ENCODE measurements at regions not wholly inside any gene's neighbourhood (a gene's known extent, or its start where the extent isn't known, plus 50 kb on each side); places are given as distances from the start of the nearest gene placed in this dataset.

DNA sequence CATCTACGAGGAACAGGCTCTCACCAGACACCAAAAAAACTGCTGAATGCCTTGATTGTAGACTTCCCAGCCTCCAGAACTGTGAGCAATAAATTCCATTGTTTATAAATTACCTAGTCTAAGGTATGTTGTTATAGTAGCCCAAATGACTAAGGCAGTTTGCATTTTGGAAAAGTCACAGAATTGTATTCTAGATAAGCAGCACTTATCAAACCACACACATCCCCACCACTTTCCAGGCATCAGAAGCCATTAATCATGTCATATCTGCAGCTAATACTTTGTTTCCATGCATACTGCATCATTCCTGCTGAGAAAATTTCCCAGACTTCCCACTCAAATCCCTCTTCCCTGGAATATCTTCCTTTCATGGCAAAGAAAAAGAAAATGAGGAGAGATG, 187.2 kb downstream of the INO80D start:
- DNase-seq (ENCODE audit: extremely low spot score): no peak
- ChIA-PET POLR2A (no interaction called here), CTCF (no interaction called here)
- no peak for TF ChIP-seq ZNF384 (IDR thresholded peaks at IDR 0.05)
- no peak for TF ChIP-seq FOXA1 (IDR thresholded peaks at IDR 0.05)
- no peak for TF ChIP-seq TARDBP (IDR thresholded peaks at IDR 0.05)
- TF ChIP-seq L3MBTL2 (conservative IDR thresholded peaks at IDR 0.05): no peak
- no peak for TF ChIP-seq FOXK2 (IDR thresholded peaks at IDR 0.05)
- no peak for TF ChIP-seq SUZ12 (IDR thresholded peaks at IDR 0.05)
- TF ChIP-seq, protein P1, sequence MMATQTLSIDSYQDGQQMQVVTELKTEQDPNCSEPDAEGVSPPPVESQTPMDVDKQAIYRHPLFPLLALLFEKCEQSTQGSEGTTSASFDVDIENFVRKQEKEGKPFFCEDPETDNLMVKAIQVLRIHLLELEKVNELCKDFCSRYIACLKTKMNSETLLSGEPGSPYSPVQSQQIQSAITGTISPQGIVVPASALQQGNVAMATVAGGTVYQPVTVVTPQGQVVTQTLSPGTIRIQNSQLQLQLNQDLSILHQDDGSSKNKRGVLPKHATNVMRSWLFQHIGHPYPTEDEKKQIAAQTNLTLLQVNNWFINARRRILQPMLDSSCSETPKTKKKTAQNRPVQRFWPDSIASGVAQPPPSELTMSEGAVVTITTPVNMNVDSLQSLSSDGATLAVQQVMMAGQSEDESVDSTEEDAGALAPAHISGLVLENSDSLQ (IDR thresholded peaks at IDR 0.05): no peak
- no peak for TF ChIP-seq CTBP1 (IDR thresholded peaks at IDR 0.05; ENCODE audit: borderline replicate concordance)
- TF ChIP-seq NFRKB (IDR thresholded peaks at IDR 0.05): no peak
- TF ChIP-seq ELF4 (IDR thresholded peaks at IDR 0.05): no peak
- TF ChIP-seq LEF1 (IDR thresholded peaks at IDR 0.05; ENCODE audit: borderline replicate concordance): no peak
- no peak for TF ChIP-seq SP1 (IDR thresholded peaks at IDR 0.05)
- TF ChIP-seq HDGF (IDR thresholded peaks at IDR 0.05; ENCODE audit: borderline replicate concordance): no peak
- no peak for TF ChIP-seq ARNT (IDR thresholded peaks at IDR 0.05)
- TF ChIP-seq FOXM1 (IDR thresholded peaks at IDR 0.05; ENCODE audit: borderline replicate concordance): no peak
- no peak for TF ChIP-seq BHLHE40 (IDR thresholded peaks at IDR 0.05; ENCODE audit: borderline replicate concordance)

DNA sequence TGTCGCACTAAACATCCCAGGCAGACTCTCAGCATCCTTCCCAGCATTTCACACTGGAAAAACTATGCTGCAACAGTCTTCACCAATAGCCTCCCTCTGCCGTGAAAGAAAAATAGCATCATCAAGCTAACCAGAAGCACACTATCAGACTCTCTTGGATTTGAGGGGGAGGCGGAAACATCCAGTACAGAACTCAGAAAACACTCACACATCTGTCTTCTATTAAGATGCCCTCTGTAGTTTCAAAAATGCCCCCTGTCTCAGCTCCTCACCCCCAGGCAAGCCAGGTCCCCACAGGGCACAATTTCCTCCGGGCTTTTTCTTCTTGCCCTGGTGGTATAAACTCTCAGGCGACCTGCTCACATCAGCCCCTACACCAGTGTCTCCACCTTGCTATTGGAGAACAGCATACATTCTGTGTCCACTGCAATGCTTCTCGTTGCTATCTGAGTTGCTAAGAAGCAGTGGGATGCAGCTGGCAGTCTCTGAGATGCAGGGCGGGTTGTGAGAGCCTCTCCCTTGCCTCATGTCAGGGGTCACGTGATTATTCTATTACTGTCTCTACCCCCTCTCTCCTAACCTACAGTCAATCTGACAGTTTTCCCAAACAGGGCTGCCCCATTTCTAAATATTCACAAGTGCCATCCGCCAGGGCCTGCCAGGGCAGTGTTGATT, 189.9 kb downstream of the INO80D start:
- CTCF ChIA-PET: no interaction called here
- POLR2A ChIA-PET: no interaction called here

DNA sequence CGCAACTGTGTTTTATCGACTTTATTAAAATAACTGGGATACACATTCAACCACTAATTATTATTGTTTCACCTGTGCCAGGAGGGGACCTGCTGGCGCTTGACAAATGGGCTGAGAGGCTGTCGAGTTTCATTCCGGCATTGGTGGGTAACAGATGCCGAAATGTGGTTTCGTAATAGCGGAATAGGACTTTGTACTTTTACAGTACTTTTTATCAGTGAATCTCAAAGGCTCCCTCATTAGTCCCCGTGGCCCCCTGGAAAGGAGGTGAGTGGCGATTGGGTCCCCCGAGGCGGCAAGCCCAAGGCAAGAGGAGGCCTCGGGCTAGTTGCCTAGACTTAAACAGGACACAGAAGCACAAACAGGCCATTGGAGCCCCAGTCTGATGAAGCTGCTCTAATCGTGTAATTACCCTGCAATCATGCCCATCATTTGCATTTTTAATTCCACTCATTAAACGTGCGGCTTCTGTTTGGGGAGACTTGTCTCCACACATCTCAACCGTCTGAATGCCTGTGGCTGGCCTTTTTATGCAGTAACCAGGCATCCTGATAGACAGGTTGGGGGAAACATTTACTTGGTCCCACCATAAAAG, 193.2 kb downstream of the INO80D start:
- no peak for DNase-seq (ENCODE audit: extremely low spot score)
- TF ChIP-seq CTBP1 (IDR thresholded peaks at IDR 0.05; ENCODE audit: borderline replicate concordance) (no peak), ELF4 (IDR thresholded peaks at IDR 0.05) (no peak), ARNT (IDR thresholded peaks at IDR 0.05) (no peak), LEF1 (IDR thresholded peaks at IDR 0.05; ENCODE audit: borderline replicate concordance) (no peak), FOXK2 (IDR thresholded peaks at IDR 0.05) (no peak)
- ChIA-PET CTCF (no interaction called here), POLR2A (no interaction called here)

More for the DNA sequence above, 189.9 kb downstream of the INO80D start:
- no peak for DNase-seq (ENCODE audit: extremely low spot score)
- TF ChIP-seq FOXM1 (IDR thresholded peaks at IDR 0.05; ENCODE audit: borderline replicate concordance): no peak
- TF ChIP-seq LEF1 (IDR thresholded peaks at IDR 0.05; ENCODE audit: borderline replicate concordance): no peak
- no peak for TF ChIP-seq HDGF (IDR thresholded peaks at IDR 0.05; ENCODE audit: borderline replicate concordance)
- TF ChIP-seq TARDBP (IDR thresholded peaks at IDR 0.05): no peak
- TF ChIP-seq SUZ12 (IDR thresholded peaks at IDR 0.05): no peak
- TF ChIP-seq FOXK2 (IDR thresholded peaks at IDR 0.05): no peak
- TF ChIP-seq L3MBTL2 (conservative IDR thresholded peaks at IDR 0.05): no peak
- TF ChIP-seq ELF4 (IDR thresholded peaks at IDR 0.05): no peak
- TF ChIP-seq CTBP1 (IDR thresholded peaks at IDR 0.05; ENCODE audit: borderline replicate concordance): no peak
- no peak for TF ChIP-seq FOXA1 (IDR thresholded peaks at IDR 0.05)
- TF ChIP-seq, protein P1 (IDR thresholded peaks at IDR 0.05): no peak
- no peak for TF ChIP-seq NFRKB (IDR thresholded peaks at IDR 0.05)
- TF ChIP-seq ARNT (IDR thresholded peaks at IDR 0.05): no peak
- TF ChIP-seq ZNF384 (IDR thresholded peaks at IDR 0.05): no peak
- TF ChIP-seq SP1 (IDR thresholded peaks at IDR 0.05): no peak
- TF ChIP-seq BHLHE40 (IDR thresholded peaks at IDR 0.05; ENCODE audit: borderline replicate concordance): no peak

DNA sequence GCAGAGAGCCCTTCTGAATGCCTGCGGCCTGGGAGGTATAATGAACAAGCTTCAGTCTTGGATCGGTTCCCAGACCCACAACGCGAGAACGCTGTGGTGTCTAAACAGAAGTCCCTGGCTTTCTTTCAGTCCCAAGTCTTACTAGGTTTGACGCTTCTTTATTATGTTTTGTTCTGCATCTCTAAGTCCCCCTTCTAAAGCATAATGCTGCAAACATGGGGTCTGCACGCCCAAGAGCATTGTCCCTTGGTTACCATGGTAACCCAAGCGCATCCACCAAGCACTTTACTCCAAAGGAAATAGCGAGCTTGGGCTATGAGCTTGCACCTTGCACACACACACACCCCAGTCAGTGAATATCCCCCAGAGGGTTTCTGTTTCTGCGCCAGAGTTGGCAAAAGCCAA, 193.7 kb downstream of the INO80D start:
- CTCF ChIA-PET: no interaction called here
- DNase-seq (ENCODE audit: extremely low spot score): no peak
- POLR2A ChIA-PET: no interaction called here
- TF ChIP-seq L3MBTL2 (conservative IDR thresholded peaks at IDR 0.05): no peak
- TF ChIP-seq SP1 (IDR thresholded peaks at IDR 0.05): no peak
- no peak for TF ChIP-seq FOXA1 (IDR thresholded peaks at IDR 0.05)
- TF ChIP-seq FOXK2 (IDR thresholded peaks at IDR 0.05): no peak
- TF ChIP-seq BHLHE40 (IDR thresholded peaks at IDR 0.05; ENCODE audit: borderline replicate concordance): no peak
- TF ChIP-seq LEF1 (IDR thresholded peaks at IDR 0.05; ENCODE audit: borderline replicate concordance): no peak
- TF ChIP-seq, protein P1 (IDR thresholded peaks at IDR 0.05): no peak
- no peak for TF ChIP-seq SUZ12 (IDR thresholded peaks at IDR 0.05)
- no peak for TF ChIP-seq NFRKB (IDR thresholded peaks at IDR 0.05)
- TF ChIP-seq ARNT (IDR thresholded peaks at IDR 0.05): no peak
- TF ChIP-seq FOXM1 (IDR thresholded peaks at IDR 0.05; ENCODE audit: borderline replicate concordance): no peak

DNA sequence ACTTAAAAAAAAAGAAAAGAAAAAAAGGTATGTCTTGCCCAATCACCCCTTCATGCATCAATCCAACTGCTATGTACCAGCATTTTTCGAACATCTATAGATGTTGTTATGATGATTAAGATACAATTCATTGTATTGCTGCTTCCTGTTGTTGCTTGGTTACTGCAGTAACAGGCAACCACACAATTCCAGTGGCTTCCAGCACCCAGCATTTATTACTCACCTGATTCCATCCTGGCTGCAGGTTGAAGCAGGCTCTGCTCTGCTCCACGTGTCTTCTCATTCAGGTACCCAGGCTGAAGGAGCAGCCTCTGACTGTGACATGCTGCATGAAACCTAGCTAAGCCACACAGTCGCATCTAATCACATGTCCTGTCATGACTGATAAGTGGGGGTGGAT, 196.9 kb downstream of the INO80D start:
- POLR2A ChIA-PET: no interaction called here
- DNase-seq (ENCODE audit: extremely low spot score): no peak
- CTCF ChIA-PET: no interaction called here
- TF ChIP-seq SUZ12 (IDR thresholded peaks at IDR 0.05) (no peak), CTBP1 (IDR thresholded peaks at IDR 0.05; ENCODE audit: borderline replicate concordance) (no peak), BHLHE40 (IDR thresholded peaks at IDR 0.05; ENCODE audit: borderline replicate concordance) (no peak), FOXA1 (IDR thresholded peaks at IDR 0.05) (no peak), ELF4 (IDR thresholded peaks at IDR 0.05) (no peak), ZNF384 (IDR thresholded peaks at IDR 0.05) (no peak), L3MBTL2 (conservative IDR thresholded peaks at IDR 0.05) (no peak), ARNT (IDR thresholded peaks at IDR 0.05) (no peak), NFRKB (IDR thresholded peaks at IDR 0.05) (no peak), TARDBP (IDR thresholded peaks at IDR 0.05) (no peak), SP1 (IDR thresholded peaks at IDR 0.05) (no peak), HDGF (IDR thresholded peaks at IDR 0.05; ENCODE audit: borderline replicate concordance) (no peak)
- TF ChIP-seq, protein P1 (IDR thresholded peaks at IDR 0.05): no peak
